ENCODE measurements at regions not wholly inside any gene's neighbourhood (a gene's known extent, or its start where the extent isn't known, plus 50 kb on each side); places are given as distances from the start of the nearest gene placed in this dataset.

DNA sequence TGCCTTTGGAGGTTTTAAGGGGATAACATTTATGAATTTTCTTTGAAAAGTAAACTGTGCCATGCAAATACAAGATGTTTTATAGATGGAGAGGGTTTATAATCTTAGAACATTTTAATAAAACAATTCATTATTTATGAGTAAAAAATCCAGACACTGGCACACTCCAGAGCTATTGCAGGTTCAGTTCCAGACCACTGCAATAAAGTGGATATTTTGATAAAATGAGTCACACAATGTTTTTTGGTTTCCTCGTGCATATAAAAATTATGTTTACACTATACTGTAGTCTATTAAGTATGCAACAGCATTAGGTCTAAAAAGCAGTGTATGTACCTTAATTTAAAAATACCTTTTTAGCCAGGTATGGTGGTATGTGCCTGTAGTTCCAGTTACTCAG, 146.2 kb upstream of the ZBED5 start:
- TF ChIP-seq, protein P1, sequence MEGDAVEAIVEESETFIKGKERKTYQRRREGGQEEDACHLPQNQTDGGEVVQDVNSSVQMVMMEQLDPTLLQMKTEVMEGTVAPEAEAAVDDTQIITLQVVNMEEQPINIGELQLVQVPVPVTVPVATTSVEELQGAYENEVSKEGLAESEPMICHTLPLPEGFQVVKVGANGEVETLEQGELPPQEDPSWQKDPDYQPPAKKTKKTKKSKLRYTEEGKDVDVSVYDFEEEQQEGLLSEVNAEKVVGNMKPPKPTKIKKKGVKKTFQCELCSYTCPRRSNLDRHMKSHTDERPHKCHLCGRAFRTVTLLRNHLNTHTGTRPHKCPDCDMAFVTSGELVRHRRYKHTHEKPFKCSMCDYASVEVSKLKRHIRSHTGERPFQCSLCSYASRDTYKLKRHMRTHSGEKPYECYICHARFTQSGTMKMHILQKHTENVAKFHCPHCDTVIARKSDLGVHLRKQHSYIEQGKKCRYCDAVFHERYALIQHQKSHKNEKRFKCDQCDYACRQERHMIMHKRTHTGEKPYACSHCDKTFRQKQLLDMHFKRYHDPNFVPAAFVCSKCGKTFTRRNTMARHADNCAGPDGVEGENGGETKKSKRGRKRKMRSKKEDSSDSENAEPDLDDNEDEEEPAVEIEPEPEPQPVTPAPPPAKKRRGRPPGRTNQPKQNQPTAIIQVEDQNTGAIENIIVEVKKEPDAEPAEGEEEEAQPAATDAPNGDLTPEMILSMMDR (IDR thresholded peaks at IDR 0.05 in 2 of 3, conservative IDR thresholded peaks at IDR 0.05 in 1 of 3; ENCODE audit: borderline replicate concordance in 1 of 3, insufficient read depth in 1 of 3, low read depth in 2 of 3, low read length in 2 of 3) = no peak
- TF ChIP-seq SRF (IDR thresholded peaks at IDR 0.05; ENCODE audit: low read depth) = no peak
- TF ChIP-seq POLR2A (IDR thresholded peaks at IDR 0.05; ENCODE audit: borderline replicate concordance, extremely low read depth, insufficient read depth, insufficient read length) = no peak
- no peak for TF ChIP-seq POLR2AphosphoS5 (IDR thresholded peaks at IDR 0.05; ENCODE audit: low read depth, low read length)
- no peak for TF ChIP-seq EZH2 (IDR thresholded peaks at IDR 0.05)
- no peak for TF ChIP-seq JUND (IDR thresholded peaks at IDR 0.05)

Data from HCT116 (cell line).